ENCODE measurements at regions not wholly inside any gene's neighbourhood (a gene's known extent, or its start where the extent isn't known, plus 50 kb on each side); places are given as distances from the start of the nearest gene placed in this dataset.

DNA sequence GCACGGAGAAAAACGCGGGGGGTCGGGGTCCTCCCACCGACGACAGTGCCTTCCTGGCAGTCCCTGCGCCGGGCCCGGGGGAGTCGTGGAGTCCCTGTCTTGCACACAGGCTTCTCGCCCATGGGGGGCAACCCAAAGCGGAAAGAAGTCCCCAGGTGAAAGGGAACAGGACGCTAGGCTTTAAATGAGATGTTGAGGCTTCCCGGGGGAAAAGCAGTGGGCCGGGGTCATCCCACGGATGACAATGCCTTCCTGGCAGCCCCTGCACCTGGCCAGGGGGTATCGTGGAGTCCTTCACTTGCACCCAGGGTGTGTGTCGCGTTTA is 162.9 kb upstream of the ALG10B start:
- H3K9me3 Mint-ChIP-seq = peaks cover 52% of the 10 kb centered on the region
- CTCF ChIA-PET = no interaction called here
- no peak overlapping the region for H3K27ac Mint-ChIP-seq
- H3K27me3 Mint-ChIP-seq (ENCODE audit: low read depth) = peaks cover 17% of the 10 kb centered on the region
- H3K4me1 Mint-ChIP-seq = no peaks in the 10 kb centered on the region
- DNase-seq (ENCODE audit: low spot score) (no peak), ATAC-seq (no peak)
- POLR2A ChIA-PET = no interaction called here
- no peak for TF ChIP-seq ZNF671 (CRISPR knock-in tag; IDR thresholded peaks at IDR 0.05)
- TF ChIP-seq, protein P1, sequence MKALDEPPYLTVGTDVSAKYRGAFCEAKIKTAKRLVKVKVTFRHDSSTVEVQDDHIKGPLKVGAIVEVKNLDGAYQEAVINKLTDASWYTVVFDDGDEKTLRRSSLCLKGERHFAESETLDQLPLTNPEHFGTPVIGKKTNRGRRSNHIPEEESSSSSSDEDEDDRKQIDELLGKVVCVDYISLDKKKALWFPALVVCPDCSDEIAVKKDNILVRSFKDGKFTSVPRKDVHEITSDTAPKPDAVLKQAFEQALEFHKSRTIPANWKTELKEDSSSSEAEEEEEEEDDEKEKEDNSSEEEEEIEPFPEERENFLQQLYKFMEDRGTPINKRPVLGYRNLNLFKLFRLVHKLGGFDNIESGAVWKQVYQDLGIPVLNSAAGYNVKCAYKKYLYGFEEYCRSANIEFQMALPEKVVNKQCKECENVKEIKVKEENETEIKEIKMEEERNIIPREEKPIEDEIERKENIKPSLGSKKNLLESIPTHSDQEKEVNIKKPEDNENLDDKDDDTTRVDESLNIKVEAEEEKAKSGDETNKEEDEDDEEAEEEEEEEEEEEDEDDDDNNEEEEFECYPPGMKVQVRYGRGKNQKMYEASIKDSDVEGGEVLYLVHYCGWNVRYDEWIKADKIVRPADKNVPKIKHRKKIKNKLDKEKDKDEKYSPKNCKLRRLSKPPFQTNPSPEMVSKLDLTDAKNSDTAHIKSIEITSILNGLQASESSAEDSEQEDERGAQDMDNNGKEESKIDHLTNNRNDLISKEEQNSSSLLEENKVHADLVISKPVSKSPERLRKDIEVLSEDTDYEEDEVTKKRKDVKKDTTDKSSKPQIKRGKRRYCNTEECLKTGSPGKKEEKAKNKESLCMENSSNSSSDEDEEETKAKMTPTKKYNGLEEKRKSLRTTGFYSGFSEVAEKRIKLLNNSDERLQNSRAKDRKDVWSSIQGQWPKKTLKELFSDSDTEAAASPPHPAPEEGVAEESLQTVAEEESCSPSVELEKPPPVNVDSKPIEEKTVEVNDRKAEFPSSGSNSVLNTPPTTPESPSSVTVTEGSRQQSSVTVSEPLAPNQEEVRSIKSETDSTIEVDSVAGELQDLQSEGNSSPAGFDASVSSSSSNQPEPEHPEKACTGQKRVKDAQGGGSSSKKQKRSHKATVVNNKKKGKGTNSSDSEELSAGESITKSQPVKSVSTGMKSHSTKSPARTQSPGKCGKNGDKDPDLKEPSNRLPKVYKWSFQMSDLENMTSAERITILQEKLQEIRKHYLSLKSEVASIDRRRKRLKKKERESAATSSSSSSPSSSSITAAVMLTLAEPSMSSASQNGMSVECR (CRISPR knock-in tag; IDR thresholded peaks at IDR 0.05; ENCODE audit: borderline replicate concordance) = no peak
- TF ChIP-seq ZNF121 (CRISPR knock-in tag; IDR thresholded peaks at IDR 0.05) = no peak
- no peak for TF ChIP-seq RELA (CRISPR knock-in tag; IDR thresholded peaks at IDR 0.05; ENCODE audit: borderline replicate concordance)
- no peak for TF ChIP-seq ZBTB43 (CRISPR knock-in tag; IDR thresholded peaks at IDR 0.05)
- no peak for TF ChIP-seq MYBL2 (CRISPR knock-in tag; IDR thresholded peaks at IDR 0.05)
- TF ChIP-seq, protein P2, sequence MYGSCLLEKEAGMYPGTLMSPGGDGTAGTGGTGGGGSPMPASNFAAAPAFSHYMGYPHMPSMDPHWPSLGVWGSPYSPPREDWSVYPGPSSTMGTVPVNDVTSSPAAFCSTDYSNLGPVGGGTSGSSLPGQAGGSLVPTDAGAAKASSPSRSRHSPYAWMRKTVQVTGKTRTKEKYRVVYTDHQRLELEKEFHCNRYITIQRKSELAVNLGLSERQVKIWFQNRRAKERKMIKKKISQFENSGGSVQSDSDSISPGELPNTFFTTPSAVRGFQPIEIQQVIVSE (CRISPR knock-in tag; IDR thresholded peaks at IDR 0.05; ENCODE audit: borderline replicate concordance) = no peak
- no peak for TF ChIP-seq ZBTB21 (CRISPR knock-in tag; IDR thresholded peaks at IDR 0.05; ENCODE audit: borderline replicate concordance)
- TF ChIP-seq ETV6 (CRISPR knock-in tag; IDR thresholded peaks at IDR 0.05) = no peak
- no peak for TF ChIP-seq ZNF532 (CRISPR knock-in tag; IDR thresholded peaks at IDR 0.05; ENCODE audit: borderline replicate concordance)
- no peak for TF ChIP-seq IRF2 (CRISPR knock-in tag; IDR thresholded peaks at IDR 0.05; ENCODE audit: borderline replicate concordance, low read depth)
- no peak for TF ChIP-seq CREM (CRISPR knock-in tag; IDR thresholded peaks at IDR 0.05)
- peaks cover 63% of the 10 kb centered on the region for H3K36me3 Mint-ChIP-seq
- no peak overlapping the region for H3K4me3 Mint-ChIP-seq

DNA sequence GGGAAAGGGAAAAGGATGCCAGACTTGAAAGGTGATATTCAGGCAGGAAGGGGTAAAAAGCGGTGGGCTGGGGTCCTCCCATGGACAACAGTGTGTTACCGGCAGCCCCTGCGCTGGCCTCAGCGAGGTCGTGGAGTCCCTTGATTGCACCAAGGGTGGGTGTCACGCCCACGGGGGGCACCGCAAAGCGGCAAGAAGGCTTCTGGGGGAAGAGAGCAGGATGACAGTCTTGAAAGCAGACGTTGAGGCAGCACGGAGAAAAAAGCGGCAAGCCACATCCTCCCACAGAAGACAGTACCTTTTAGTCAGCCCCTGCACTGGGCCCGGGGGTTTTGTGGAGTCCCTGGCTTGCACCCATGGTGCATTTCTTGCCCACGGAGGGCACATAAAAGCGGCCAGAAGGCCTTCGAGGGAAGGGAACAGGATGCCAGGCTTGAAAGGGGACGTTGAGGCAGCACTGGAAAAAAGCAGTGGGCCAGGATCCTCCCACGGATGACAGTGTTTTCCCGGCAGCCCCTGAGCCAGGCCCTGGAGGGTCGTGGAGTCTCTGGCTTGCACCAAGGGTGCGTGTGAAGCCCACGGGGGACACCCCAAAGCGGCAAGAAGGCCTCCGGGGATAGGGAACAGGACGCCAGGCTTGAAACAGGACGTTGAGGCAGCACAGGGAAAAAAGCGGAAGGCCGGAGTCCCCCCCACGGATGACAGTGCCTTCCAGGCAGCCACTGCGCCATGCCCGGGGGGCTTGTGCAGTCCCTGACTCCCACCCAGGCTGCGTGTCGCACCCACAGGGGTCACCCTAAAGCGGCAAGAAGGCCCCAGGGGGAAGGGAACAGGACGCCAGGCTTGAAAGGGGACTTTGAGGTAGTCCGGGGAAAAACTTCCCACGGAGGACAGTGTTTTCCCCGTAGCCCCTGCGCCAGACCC is 162.2 kb upstream of the ALG10B start:
- POLR2A ChIA-PET = no interaction called here
- Mint-ChIP-seq H3K4me1 (no peaks in the 10 kb centered on the region), H3K27me3 (ENCODE audit: low read depth) (peaks cover 17% of the 10 kb centered on the region), H3K36me3 (peaks cover 58% of the 10 kb centered on the region), H3K27ac (no peak overlapping the region), H3K4me3 (no peak overlapping the region), H3K9me3 (peaks cover 45% of the 10 kb centered on the region)
- DNase-seq (ENCODE audit: low spot score) (no peak), ATAC-seq (no peak)
- CTCF ChIA-PET = no interaction called here
- TF ChIP-seq ZNF232 (CRISPR knock-in tag; IDR thresholded peaks at IDR 0.05) (no peak), ESRRA (CRISPR knock-in tag; IDR thresholded peaks at IDR 0.05; ENCODE audit: borderline replicate concordance) (no peak), RORB (CRISPR knock-in tag; IDR thresholded peaks at IDR 0.05) (no peak), TEAD4 (CRISPR knock-in tag; IDR thresholded peaks at IDR 0.05) (no peak)
- TF ChIP-seq, protein P3, sequence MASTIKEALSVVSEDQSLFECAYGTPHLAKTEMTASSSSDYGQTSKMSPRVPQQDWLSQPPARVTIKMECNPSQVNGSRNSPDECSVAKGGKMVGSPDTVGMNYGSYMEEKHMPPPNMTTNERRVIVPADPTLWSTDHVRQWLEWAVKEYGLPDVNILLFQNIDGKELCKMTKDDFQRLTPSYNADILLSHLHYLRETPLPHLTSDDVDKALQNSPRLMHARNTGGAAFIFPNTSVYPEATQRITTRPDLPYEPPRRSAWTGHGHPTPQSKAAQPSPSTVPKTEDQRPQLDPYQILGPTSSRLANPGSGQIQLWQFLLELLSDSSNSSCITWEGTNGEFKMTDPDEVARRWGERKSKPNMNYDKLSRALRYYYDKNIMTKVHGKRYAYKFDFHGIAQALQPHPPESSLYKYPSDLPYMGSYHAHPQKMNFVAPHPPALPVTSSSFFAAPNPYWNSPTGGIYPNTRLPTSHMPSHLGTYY (CRISPR knock-in tag; IDR thresholded peaks at IDR 0.05) = no peak
- TF ChIP-seq, protein P4, sequence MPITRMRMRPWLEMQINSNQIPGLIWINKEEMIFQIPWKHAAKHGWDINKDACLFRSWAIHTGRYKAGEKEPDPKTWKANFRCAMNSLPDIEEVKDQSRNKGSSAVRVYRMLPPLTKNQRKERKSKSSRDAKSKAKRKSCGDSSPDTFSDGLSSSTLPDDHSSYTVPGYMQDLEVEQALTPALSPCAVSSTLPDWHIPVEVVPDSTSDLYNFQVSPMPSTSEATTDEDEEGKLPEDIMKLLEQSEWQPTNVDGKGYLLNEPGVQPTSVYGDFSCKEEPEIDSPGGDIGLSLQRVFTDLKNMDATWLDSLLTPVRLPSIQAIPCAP (CRISPR knock-in tag; IDR thresholded peaks at IDR 0.05) = no peak

Measured in WTC11 (cell line).